K562 (cell line): ENCODE measurements at regions not wholly inside any gene's neighbourhood (a gene's known extent, or its start where the extent isn't known, plus 50 kb on each side); places are given as distances from the start of the nearest gene placed in this dataset.

Experiments
- AFF4 ChIP-seq: sonication (generic); formaldehyde crosslinking; IDR thresholded peaks from 2 replicates; pipeline ENCODE4 v1.8.0; 2023; ENCODE audit warnings: mild to moderate bottlenecking, missing genetic modification reagents
- C11orf30 ChIP-seq: fragments of 450-650 bp; IDR thresholded peaks from 2 replicates; pipeline ENCODE4 v1.6.1; 2016; ENCODE audit warnings: low read depth, mild to moderate bottlenecking
- ILK ChIP-seq: fragments of 450-650 bp; IDR thresholded peaks from 2 replicates; pipeline ENCODE4 v1.6.1; 2016; ENCODE audit warnings: missing genetic modification characterization, low read depth, mild to moderate bottlenecking, missing compliant biosample characterization, moderate library complexity, borderline replicate concordance
- NFIX ChIP-seq: fragments of 250-450 bp; sonication (Bioruptor Pico); IDR thresholded peaks from 2 replicates; pipeline ENCODE4 v1.4.0; 2020; ENCODE audit warnings: low read depth, mild to moderate bottlenecking, moderate library complexity
- POLR3A ChIP-seq: IDR thresholded peaks from 2 replicates; pipeline ENCODE4 v1.6.1; 2011; ENCODE audit warnings: borderline replicate concordance, mild to moderate bottlenecking, moderate library complexity; ENCODE audit not compliant: insufficient read length, insufficient read depth; ENCODE audit errors: extremely low read depth
- POLR3G ChIP-seq: IDR thresholded peaks from 2 replicates; pipeline ENCODE4 v1.6.1; 2011; ENCODE audit not compliant: insufficient read length, insufficient replicate concordance; ENCODE audit errors: extremely low read depth
- PREB ChIP-seq: sonication (generic); formaldehyde crosslinking; IDR thresholded peaks from 2 replicates; pipeline ENCODE4 v1.8.1; 2023; ENCODE audit warnings: mild to moderate bottlenecking, missing genetic modification reagents
- RUNX1 ChIP-seq: sonication (generic); IDR thresholded peaks from 2 replicates; pipeline ENCODE4 v1.6.1; 2016; ENCODE audit warnings: antibody characterized with exemption, low read depth
- TRIM24 ChIP-seq, 2 experiments: fragments of 450-650 bp; IDR thresholded peaks; 2 replicates each; pipeline ENCODE4 v1.6.1; 2016
- USF1 ChIP-seq: sonication (generic); formaldehyde crosslinking; IDR thresholded peaks from 2 replicates; pipeline ENCODE4 v1.9.0; 2022; ENCODE audit warnings: mild to moderate bottlenecking, missing genetic modification reagents
- ZC3H4 ChIP-seq: sonication (generic); formaldehyde crosslinking; IDR thresholded peaks from 2 replicates; pipeline ENCODE4 v1.9.0; 2021; ENCODE audit warnings: missing genetic modification reagents, borderline replicate concordance
- ZNF146 ChIP-seq: IDR thresholded peaks from one replicate; pipeline ENCODE4 v1.6.1; 2018; ENCODE audit warnings: missing compliant biosample characterization; ENCODE audit not compliant: unreplicated experiment
- ZNF655 ChIP-seq: fragments of 250-450 bp; sonication (Bioruptor Pico); IDR thresholded peaks from 2 replicates; pipeline ENCODE4 v1.5.0; 2021

- TF ChIP-seq ZNF655 (CRISPR knock-in tag) = no peak
- TF ChIP-seq ZC3H4 (CRISPR knock-in tag) = no peak
- no peak for TF ChIP-seq AFF4
- no peak for TF ChIP-seq ILK (tag)
- no peak for TF ChIP-seq USF1
- no peak for TF ChIP-seq C11orf30
- no peak for TF ChIP-seq TRIM24 (IDR thresholded peaks at IDR 0.05)
- no peak for TF ChIP-seq POLR3G
- no peak for TF ChIP-seq ZNF146
- TF ChIP-seq RUNX1 = no peak
- TF ChIP-seq PREB (CRISPR knock-in tag) = no peak
- no peak for TF ChIP-seq POLR3A
- TF ChIP-seq NFIX = no peak
Measured at GRCh38 chr9:107161338-107161737, 121.7 kb upstream of the RAD23B start (continued).
